Upper lobe of left lung (tissue), 4 donors: ENCODE measurements at regions not wholly inside any gene's neighbourhood (a gene's known extent, or its start where the extent isn't known, plus 50 kb on each side); places are given as distances from the start of the nearest gene placed in this dataset.

ENCODE experiments used
- EP300 ChIP-seq, 4 donors: sonication (generic); formaldehyde crosslinking; IDR thresholded peaks; one replicate each; pipeline ENCODE4 v1.5.1; 2017; ENCODE audit warnings: antibody characterized with exemption in 4 of 4, control low read depth in 2 of 4
- POLR2A ChIP-seq, 4 donors: fragments of 450-650 bp; IDR thresholded peaks; one replicate each; pipeline ENCODE4 v1.5.1; 2016 to 2017; ENCODE audit warnings: antibody characterized with exemption in 4 of 4, mild to moderate bottlenecking in 2 of 4
- POLR2AphosphoS5 ChIP-seq, 2 donors: sonication (generic); formaldehyde crosslinking; IDR thresholded peaks; one replicate each; pipeline ENCODE4 v1.5.1; 2017; ENCODE audit warnings: antibody characterized with exemption in 2 of 2
- TF ChIP-seq, protein P1 (sequence below), 6 experiments: fragments of 450-650 bp in 4 of 6; fragments of 200-600 bp in 2 of 6; sonication (generic) in 2 of 6; IDR thresholded peaks; one replicate each; pipeline ENCODE4 v1.5.1; 2016 to 2019; ENCODE audit warnings: antibody characterized with exemption in 6 of 6

DNA sequence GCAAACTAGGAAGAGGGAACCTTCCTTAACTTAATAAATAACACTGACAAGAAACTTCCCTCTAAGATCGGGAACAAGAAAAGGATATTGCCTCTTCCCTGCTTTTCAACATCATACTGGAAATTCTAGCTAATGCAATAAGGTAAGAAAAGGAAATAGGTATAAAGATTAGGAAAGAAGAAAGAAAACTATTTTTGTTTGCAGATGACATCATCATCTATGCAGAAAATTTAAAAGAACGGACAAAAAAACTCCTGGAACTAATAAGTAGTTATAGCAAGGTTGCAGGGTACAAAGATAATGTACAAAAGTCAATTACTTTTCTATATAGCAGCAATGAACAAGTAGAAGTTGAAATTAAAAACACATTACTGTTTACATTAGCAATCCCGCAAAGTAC is 164.8 kb downstream of the WDR11 start:
- TF ChIP-seq, protein P1, sequence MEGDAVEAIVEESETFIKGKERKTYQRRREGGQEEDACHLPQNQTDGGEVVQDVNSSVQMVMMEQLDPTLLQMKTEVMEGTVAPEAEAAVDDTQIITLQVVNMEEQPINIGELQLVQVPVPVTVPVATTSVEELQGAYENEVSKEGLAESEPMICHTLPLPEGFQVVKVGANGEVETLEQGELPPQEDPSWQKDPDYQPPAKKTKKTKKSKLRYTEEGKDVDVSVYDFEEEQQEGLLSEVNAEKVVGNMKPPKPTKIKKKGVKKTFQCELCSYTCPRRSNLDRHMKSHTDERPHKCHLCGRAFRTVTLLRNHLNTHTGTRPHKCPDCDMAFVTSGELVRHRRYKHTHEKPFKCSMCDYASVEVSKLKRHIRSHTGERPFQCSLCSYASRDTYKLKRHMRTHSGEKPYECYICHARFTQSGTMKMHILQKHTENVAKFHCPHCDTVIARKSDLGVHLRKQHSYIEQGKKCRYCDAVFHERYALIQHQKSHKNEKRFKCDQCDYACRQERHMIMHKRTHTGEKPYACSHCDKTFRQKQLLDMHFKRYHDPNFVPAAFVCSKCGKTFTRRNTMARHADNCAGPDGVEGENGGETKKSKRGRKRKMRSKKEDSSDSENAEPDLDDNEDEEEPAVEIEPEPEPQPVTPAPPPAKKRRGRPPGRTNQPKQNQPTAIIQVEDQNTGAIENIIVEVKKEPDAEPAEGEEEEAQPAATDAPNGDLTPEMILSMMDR (IDR thresholded peaks at IDR 0.05), result no peak
- TF ChIP-seq POLR2A (IDR thresholded peaks at IDR 0.05), result no peak
- TF ChIP-seq POLR2AphosphoS5 (IDR thresholded peaks at IDR 0.05), result no peak
- no peak for TF ChIP-seq EP300 (IDR thresholded peaks at IDR 0.05)
